HepG2 (cell line): ENCODE measurements at regions not wholly inside any gene's neighbourhood (a gene's known extent, or its start where the extent isn't known, plus 50 kb on each side); places are given as distances from the start of the nearest gene placed in this dataset.

Source experiments
- ATAC-seq: fragments of 200-7000 bp; cut with Tn5 transposase; 3 replicates; pipeline ENCODE4 v1.9.1; 2020; ENCODE audit warnings: mild to moderate bottlenecking, moderate library complexity
- BruUV-seq: library from RNA; stranded (reverse); fragments of 400-500 nt; replicated peaks from 2 replicates; lab custom pipeline; 2021; lab: Mats Ljungman, UMichigan
- CTCF ChIA-PET: fragments of 300-600 bp; formaldehyde crosslinking; extraction: SDS; loops from one replicate; lab custom pipeline; 2021; ENCODE audit warnings: low total read pairs, inconsistent platforms, low intra/inter-chr PET ratio; lab: Yijun Ruan, JAX
- POLR2A ChIA-PET: fragments of 350-600 bp; sonication (Branson Sonifier 250); formaldehyde crosslinking; loops from one replicate; lab custom pipeline; 2020; ENCODE audit warnings: antibody characterized with exemption, inconsistent platforms; lab: Yijun Ruan, JAX
- DNase-seq: peaks from one replicate; pipeline ENCODE4 v3.0.0-alpha.2; 2015; ENCODE audit warnings: low spot score
- FAIRE-seq: peaks from 3 replicates; lab custom pipeline; 2011; peaks lifted over from hg19 to GRCh38; lab: Jason Lieb, UNC
- H2AFZ ChIP-seq: one replicate; pipeline ENCODE4 v1.6.1; 2011; ENCODE audit warnings: low read length, inconsistent platforms
- H3K27ac ChIP-seq: fragments of 300-600 bp; 3 replicates; pipeline ENCODE4 v1.8.0; 2011; ENCODE audit warnings: mixed run types, mild to moderate bottlenecking, mixed read lengths, low read length, inconsistent platforms; ENCODE audit not compliant: insufficient read depth; ENCODE audit errors: extremely low read length
- H3K27me3 ChIP-seq, 2 experiments: fragments of 200-600 bp in 1 of 2; 2 replicates in 1 of 2; 3 replicates in 1 of 2; pipeline versions ENCODE4 v1.6.0 to v1.8.0; 2011; ENCODE audit warnings: low read length in 2 of 2, mild to moderate bottlenecking in 2 of 2, moderate library complexity in 2 of 2, inconsistent platforms in 1 of 2; ENCODE audit not compliant: insufficient read depth in 2 of 2, control insufficient read depth in 1 of 2
- H3K36me3 ChIP-seq, 2 experiments: fragments of 200-600 bp in 1 of 2; replicated peaks in 1 of 2; 2 replicates in 1 of 2; 3 replicates in 1 of 2; pipeline versions ENCODE4 v1.5.1 to v1.8.0; 2011; ENCODE audit warnings: low read length in 2 of 2, inconsistent platforms in 1 of 2; ENCODE audit not compliant: insufficient read depth in 2 of 2, control insufficient read depth in 1 of 2
- H3K4me1 ChIP-seq: 2 replicates; pipeline ENCODE4 v1.5.1; 2012; ENCODE audit warnings: low read length, inconsistent platforms; ENCODE audit not compliant: insufficient read depth
- H3K4me2 ChIP-seq: 2 replicates; pipeline ENCODE4 v1.6.0; 2011; ENCODE audit warnings: low read depth, low read length, inconsistent platforms
- H3K4me3 ChIP-seq, 3 experiments: fragments of 200-600 bp in 1 of 3; sonication (generic), shearing (Covaris generic) in 1 of 3; replicated peaks in 1 of 3; 2 replicates each; pipeline ENCODE4 v1.5.1; 2011 to 2016; ENCODE audit warnings: low read length in 3 of 3, inconsistent platforms in 2 of 3, low read depth in 2 of 3, mild to moderate bottlenecking in 2 of 3, control low read depth in 1 of 3, mixed read lengths in 1 of 3; ENCODE audit not compliant: insufficient read depth in 1 of 3
- H3K79me2 ChIP-seq: one replicate; pipeline ENCODE4 v1.6.1; 2011; ENCODE audit warnings: low read length, inconsistent platforms; ENCODE audit not compliant: insufficient read depth
- H3K9ac ChIP-seq: 2 replicates; pipeline ENCODE4 v1.6.0; 2011; ENCODE audit warnings: mild to moderate bottlenecking, low read depth, low read length, inconsistent platforms; ENCODE audit not compliant: insufficient read depth
- H3K9me3 ChIP-seq: 2 replicates; pipeline ENCODE4 v1.5.1; 2012; ENCODE audit warnings: mild to moderate bottlenecking, low read length
- H4K20me1 ChIP-seq: 2 replicates; pipeline ENCODE4 v1.6.0; 2011; ENCODE audit warnings: inconsistent platforms, mild to moderate bottlenecking, low read length, moderate library complexity; ENCODE audit not compliant: insufficient read depth
- GABPA ChIP-seq, 2 experiments: IDR thresholded peaks; 2 replicates each; pipeline ENCODE4 v1.6.1; 2011 to 2016; ENCODE audit warnings: low read depth in 2 of 2, low read length in 1 of 2, missing biosample characterization in 1 of 2, missing genetic modification characterization in 1 of 2
- KLF11 ChIP-seq: IDR thresholded peaks from 2 replicates; pipeline ENCODE4 v1.6.1; 2016; ENCODE audit warnings: missing compliant biosample characterization
- NKX3-1 ChIP-seq: sonication (generic); formaldehyde crosslinking; IDR thresholded peaks from 2 replicates; pipeline ENCODE4 v1.5.0; 2020; ENCODE audit warnings: missing genetic modification reagents
- NPAS2 ChIP-seq: sonication (generic); formaldehyde crosslinking; IDR thresholded peaks from 2 replicates; pipeline ENCODE4 v1.8.0; 2022; ENCODE audit warnings: mild to moderate bottlenecking, missing genetic modification reagents, borderline replicate concordance
- SIN3A ChIP-seq: IDR thresholded peaks from 2 replicates; pipeline ENCODE4 v1.6.1; 2011; ENCODE audit warnings: low read depth, mild to moderate bottlenecking, control low read depth, low read length, borderline replicate concordance
- SMC3 ChIP-seq: IDR thresholded peaks from 2 replicates; pipeline ENCODE4 v1.6.1; 2011; ENCODE audit warnings: low read length, improper control_type of control experiment
- SSRP1 ChIP-seq: IDR thresholded peaks from 2 replicates; pipeline ENCODE4 v1.6.1; 2016; ENCODE audit warnings: control low read depth
- SUZ12 ChIP-seq: fragments of 150-350 bp; IDR thresholded peaks from 2 replicates; pipeline ENCODE4 v1.6.1; 2014; ENCODE audit warnings: low read depth, low read length
- TIGD3 ChIP-seq: sonication (generic); formaldehyde crosslinking; IDR thresholded peaks from 2 replicates; pipeline ENCODE4 v1.5.1; 2020; ENCODE audit warnings: mild to moderate bottlenecking, missing genetic modification reagents, borderline replicate concordance
- TMF1 ChIP-seq: sonication (generic); formaldehyde crosslinking; IDR thresholded peaks from 2 replicates; pipeline ENCODE4 v1.8.1; 2022; ENCODE audit warnings: low read depth, missing genetic modification reagents
- ZFYVE20 ChIP-seq: sonication (generic); formaldehyde crosslinking; IDR thresholded peaks from 2 replicates; pipeline ENCODE4 v1.8.0; 2023; ENCODE audit warnings: low read depth, mild to moderate bottlenecking, moderate library complexity, missing genetic modification reagents, borderline replicate concordance
- ZNF180 ChIP-seq: sonication (generic); formaldehyde crosslinking; IDR thresholded peaks from 2 replicates; pipeline ENCODE4 v1.4.0; 2020; ENCODE audit warnings: low read depth, missing genetic modification reagents, borderline replicate concordance
- ZNF232 ChIP-seq: sonication (generic); formaldehyde crosslinking; IDR thresholded peaks from 2 replicates; pipeline ENCODE4 v1.4.0; 2020; ENCODE audit warnings: missing genetic modification reagents, borderline replicate concordance
- ZNF484 ChIP-seq: sonication (generic); formaldehyde crosslinking; IDR thresholded peaks from 2 replicates; pipeline ENCODE4 v1.5.1; 2020; ENCODE audit warnings: mild to moderate bottlenecking, low read depth, missing genetic modification reagents, borderline replicate concordance
- ZNF577 ChIP-seq: sonication (generic); formaldehyde crosslinking; IDR thresholded peaks from 2 replicates; pipeline ENCODE4 v1.4.0; 2020; ENCODE audit warnings: mild to moderate bottlenecking, low read depth, missing genetic modification reagents, borderline replicate concordance
- ZNF850 ChIP-seq: sonication (generic); formaldehyde crosslinking; conservative IDR thresholded peaks from 2 replicates; pipeline ENCODE4 v1.9.0; 2021; ENCODE audit warnings: mild to moderate bottlenecking, missing genetic modification reagents
- ZNF883 ChIP-seq: sonication (generic); formaldehyde crosslinking; IDR thresholded peaks from 2 replicates; pipeline ENCODE4 v1.5.1; 2020; ENCODE audit warnings: mild to moderate bottlenecking, missing genetic modification reagents; ENCODE audit errors: not compliant biosample characterization
- WGBS: methylation state at CpG from one replicate; pipeline ENCODE4 v1.1.6; 2017; ENCODE audit warnings: low lambda C conversion rate; 5-methylcytosine and 5-hydroxymethylcytosine counted together
- in situ Hi-C: cut with HindIII; loops from 2 replicates; pipeline ENCODE4 v1.10.0; 2017; ENCODE audit warnings: low pct_unique_long_range_greater_than_20kb; ENCODE audit not compliant: extremely low pct_ligation_motif_present
- intact Hi-C: fragments of 100-400 bp; cut with micrococcal nuclease; formaldehyde crosslinking; loops from one replicate; pipeline ENCODE4 v1.10.0; 2022; ENCODE audit not compliant: unreplicated experiment
- TF ChIP-seq, protein P1 (sequence below): sonication (generic); formaldehyde crosslinking; IDR thresholded peaks from 2 replicates; pipeline ENCODE4 v1.4.0; 2020; ENCODE audit warnings: missing genetic modification reagents, borderline replicate concordance
- TF ChIP-seq, protein P2 (sequence below): sonication (generic); formaldehyde crosslinking; IDR thresholded peaks from 2 replicates; pipeline ENCODE4 v1.9.0; 2021; ENCODE audit warnings: missing genetic modification reagents, mild to moderate bottlenecking, borderline replicate concordance

DNA sequence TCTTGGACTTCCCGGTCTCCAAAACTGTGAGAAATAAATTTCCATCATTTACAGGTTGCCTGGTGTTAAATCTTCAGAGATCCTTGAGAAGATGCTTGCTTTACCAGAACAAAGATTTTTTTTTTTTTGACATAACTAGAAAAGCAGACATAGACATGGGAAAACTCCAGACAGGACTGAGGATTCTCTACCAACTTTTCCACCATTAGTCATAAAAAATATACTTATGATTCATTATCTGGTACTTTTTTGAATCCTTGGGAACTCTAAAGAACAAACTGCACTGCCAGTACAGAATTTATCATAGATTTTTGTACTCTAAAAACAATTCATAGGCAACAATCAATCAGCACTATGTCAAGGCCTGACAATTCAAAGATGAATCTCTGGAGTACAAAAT, 487.6 kb downstream of the EFNB2 start:
- Histone ChIP-seq H3K27me3 (peaks cover 0 to 4% of the 10 kb centered on the region in 2 experiments; a peak in 2 of 5 replicates), H3K9me3 (no peaks in the 10 kb centered on the region), H3K27ac (no peak overlapping the region), H3K4me1 (no peaks in the 10 kb centered on the region), H3K4me3 (no peak overlapping the region), H4K20me1 (no peaks in the 10 kb centered on the region), H2AFZ (no peak overlapping the region), H3K36me3 (no peaks in the 10 kb centered on the region), H3K79me2 (no peaks in the 10 kb centered on the region), H3K4me2 (no peak overlapping the region), H3K9ac (no peak overlapping the region)
- ATAC-seq = no peak
- WGBS = 0% methylated on average over 1 of the region's 1 CpG
- CTCF ChIA-PET = no interaction called here
- DNase-seq = no peak
- in situ Hi-C loops (no loop called here), intact Hi-C loops (no loop called here)
- POLR2A ChIA-PET = no interaction called here
- no TSS peak for BruUV-seq
- no peak for FAIRE-seq
- TF ChIP-seq NKX3-1 (CRISPR knock-in tag) = no peak
- no peak for TF ChIP-seq ZNF850 (CRISPR knock-in tag)
- no peak for TF ChIP-seq TMF1 (CRISPR knock-in tag)
- no peak for TF ChIP-seq SMC3
- TF ChIP-seq, protein P1, sequence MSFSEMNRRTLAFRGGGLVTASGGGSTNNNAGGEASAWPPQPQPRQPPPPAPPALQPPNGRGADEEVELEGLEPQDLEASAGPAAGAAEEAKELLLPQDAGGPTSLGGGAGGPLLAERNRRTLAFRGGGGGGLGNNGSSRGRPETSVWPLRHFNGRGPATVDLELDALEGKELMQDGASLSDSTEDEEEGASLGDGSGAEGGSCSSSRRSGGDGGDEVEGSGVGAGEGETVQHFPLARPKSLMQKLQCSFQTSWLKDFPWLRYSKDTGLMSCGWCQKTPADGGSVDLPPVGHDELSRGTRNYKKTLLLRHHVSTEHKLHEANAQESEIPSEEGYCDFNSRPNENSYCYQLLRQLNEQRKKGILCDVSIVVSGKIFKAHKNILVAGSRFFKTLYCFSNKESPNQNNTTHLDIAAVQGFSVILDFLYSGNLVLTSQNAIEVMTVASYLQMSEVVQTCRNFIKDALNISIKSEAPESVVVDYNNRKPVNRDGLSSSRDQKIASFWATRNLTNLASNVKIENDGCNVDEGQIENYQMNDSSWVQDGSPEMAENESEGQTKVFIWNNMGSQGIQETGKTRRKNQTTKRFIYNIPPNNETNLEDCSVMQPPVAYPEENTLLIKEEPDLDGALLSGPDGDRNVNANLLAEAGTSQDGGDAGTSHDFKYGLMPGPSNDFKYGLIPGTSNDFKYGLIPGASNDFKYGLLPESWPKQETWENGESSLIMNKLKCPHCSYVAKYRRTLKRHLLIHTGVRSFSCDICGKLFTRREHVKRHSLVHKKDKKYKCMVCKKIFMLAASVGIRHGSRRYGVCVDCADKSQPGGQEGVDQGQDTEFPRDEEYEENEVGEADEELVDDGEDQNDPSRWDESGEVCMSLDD = no peak
- TF ChIP-seq SUZ12 = no peak
- no peak for TF ChIP-seq ZNF232
- TF ChIP-seq, protein P2, sequence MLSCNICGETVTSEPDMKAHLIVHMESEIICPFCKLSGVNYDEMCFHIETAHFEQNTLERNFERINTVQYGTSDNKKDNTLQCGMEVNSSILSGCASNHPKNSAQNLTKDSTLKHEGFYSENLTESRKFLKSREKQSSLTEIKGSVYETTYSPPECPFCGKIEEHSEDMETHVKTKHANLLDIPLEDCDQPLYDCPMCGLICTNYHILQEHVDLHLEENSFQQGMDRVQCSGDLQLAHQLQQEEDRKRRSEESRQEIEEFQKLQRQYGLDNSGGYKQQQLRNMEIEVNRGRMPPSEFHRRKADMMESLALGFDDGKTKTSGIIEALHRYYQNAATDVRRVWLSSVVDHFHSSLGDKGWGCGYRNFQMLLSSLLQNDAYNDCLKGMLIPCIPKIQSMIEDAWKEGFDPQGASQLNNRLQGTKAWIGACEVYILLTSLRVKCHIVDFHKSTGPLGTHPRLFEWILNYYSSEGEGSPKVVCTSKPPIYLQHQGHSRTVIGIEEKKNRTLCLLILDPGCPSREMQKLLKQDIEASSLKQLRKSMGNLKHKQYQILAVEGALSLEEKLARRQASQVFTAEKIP (CRISPR knock-in tag) = no peak
- no peak for TF ChIP-seq ZFYVE20 (CRISPR knock-in tag)
- no peak for TF ChIP-seq KLF11 (CRISPR knock-in tag)
- no peak for TF ChIP-seq TIGD3 (CRISPR knock-in tag)
- TF ChIP-seq NPAS2 (CRISPR knock-in tag) = no peak
- TF ChIP-seq SIN3A = no peak
- TF ChIP-seq GABPA (IDR thresholded peaks at IDR 0.05; ENCODE audit: low read depth, low read length) = no peak
- TF ChIP-seq GABPA (CRISPR knock-in tag; IDR thresholded peaks at IDR 0.05; ENCODE audit: low read depth) = no peak
- TF ChIP-seq SSRP1 (CRISPR knock-in tag) = no peak
- TF ChIP-seq ZNF484 (CRISPR knock-in tag) = no peak
- TF ChIP-seq ZNF180 = no peak
- no peak for TF ChIP-seq ZNF883 (CRISPR knock-in tag)
- no peak for TF ChIP-seq ZNF577 (CRISPR knock-in tag)
